ENCODE measurements at regions not wholly inside any gene's neighbourhood (a gene's known extent, or its start where the extent isn't known, plus 50 kb on each side); places are given as distances from the start of the nearest gene placed in this dataset.

DNA sequence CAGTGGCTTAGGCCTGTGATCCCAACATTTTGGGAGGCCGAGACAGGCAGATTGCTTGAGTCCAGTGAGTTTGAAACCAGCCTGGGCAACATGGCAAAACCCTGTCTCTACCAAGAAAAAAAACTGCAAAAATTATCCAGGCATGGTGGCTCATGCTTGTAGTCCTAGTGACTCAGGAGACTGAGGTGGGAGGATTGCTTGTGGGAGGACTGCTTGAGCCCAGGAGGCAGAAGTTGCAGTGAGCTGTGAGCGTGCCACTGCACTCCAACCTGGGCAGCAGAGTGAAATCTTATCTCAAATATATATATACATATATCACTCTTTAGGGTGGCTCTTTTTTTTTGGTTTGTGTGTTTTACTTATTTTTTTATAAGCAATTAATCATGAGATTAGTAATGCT lies 83.7 kb upstream of the WDR72 start:
- no peak overlapping the region for H3K9ac ChIP-seq (ENCODE audit: control insufficient read depth, insufficient read depth, low read length)
- no peaks in the 10 kb centered on the region for H3K4me1 ChIP-seq (ENCODE audit: control insufficient read depth, insufficient read depth, low read length)
- H3K9me3 ChIP-seq (replicated peaks; ENCODE audit: control insufficient read depth, insufficient read depth, low read length): no peaks in the 10 kb centered on the region
- no peak overlapping the region for H3K4me2 ChIP-seq (ENCODE audit: control insufficient read depth, insufficient read depth)
- in situ Hi-C loops (cut with MboI): no loop called here
- H3K27me3 ChIP-seq (replicated peaks in 1 of 2; ENCODE audit: control insufficient read depth in 2 of 2, insufficient read depth in 2 of 2, low read length in 1 of 2): no peaks in the 10 kb centered on the region
- ChIA-PET SMC1A (ENCODE audit: uncharacterized antibody, unreplicated experiment) (no interaction called here), RAD21 (ENCODE audit: unreplicated experiment) (no interaction called here), CTCF (no interaction called here), POLR2A (no interaction called here)
- no peaks in the 10 kb centered on the region for H3K36me3 ChIP-seq (ENCODE audit: control insufficient read depth in 2 of 2, insufficient read depth in 2 of 2, low read length in 1 of 2)
- intact Hi-C loops (cut with micrococcal nuclease; ENCODE audit: unreplicated experiment): no loop called here
- no TSS peak for BruUV-seq (replicated peaks)
- H2AFZ ChIP-seq (ENCODE audit: control insufficient read depth, low read depth, low read length): no peak overlapping the region
- ATAC-seq: no peak
- H3K27ac ChIP-seq (ENCODE audit: control insufficient read depth, insufficient read depth): no peak overlapping the region
- no peak overlapping the region for H3K4me3 ChIP-seq
- H3K79me2 ChIP-seq (ENCODE audit: control insufficient read depth, insufficient read depth, low read length): no peaks in the 10 kb centered on the region
- 3% methylated on average over 2 of the region's 2 CpGs for WGBS (ENCODE audit: insufficient coverage, insufficient replicate concordance, low lambda C conversion rate, missing lambda C conversion rate)
- no peak for DNase-seq (ENCODE audit: low read depth, low spot score)
- no peaks in the 10 kb centered on the region for H4K20me1 ChIP-seq (ENCODE audit: control insufficient read depth, insufficient read depth)
- FAIRE-seq: no peak
- TF ChIP-seq, protein P1, sequence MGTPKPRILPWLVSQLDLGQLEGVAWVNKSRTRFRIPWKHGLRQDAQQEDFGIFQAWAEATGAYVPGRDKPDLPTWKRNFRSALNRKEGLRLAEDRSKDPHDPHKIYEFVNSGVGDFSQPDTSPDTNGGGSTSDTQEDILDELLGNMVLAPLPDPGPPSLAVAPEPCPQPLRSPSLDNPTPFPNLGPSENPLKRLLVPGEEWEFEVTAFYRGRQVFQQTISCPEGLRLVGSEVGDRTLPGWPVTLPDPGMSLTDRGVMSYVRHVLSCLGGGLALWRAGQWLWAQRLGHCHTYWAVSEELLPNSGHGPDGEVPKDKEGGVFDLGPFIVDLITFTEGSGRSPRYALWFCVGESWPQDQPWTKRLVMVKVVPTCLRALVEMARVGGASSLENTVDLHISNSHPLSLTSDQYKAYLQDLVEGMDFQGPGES (IDR thresholded peaks at IDR 0.05): no peak
- TF ChIP-seq RB1 (IDR thresholded peaks at IDR 0.05; ENCODE audit: borderline replicate concordance): no peak
- TF ChIP-seq POU2F2 (IDR thresholded peaks at IDR 0.05; ENCODE audit: borderline replicate concordance, low read depth, low read length): no peak
- TF ChIP-seq, protein P2, sequence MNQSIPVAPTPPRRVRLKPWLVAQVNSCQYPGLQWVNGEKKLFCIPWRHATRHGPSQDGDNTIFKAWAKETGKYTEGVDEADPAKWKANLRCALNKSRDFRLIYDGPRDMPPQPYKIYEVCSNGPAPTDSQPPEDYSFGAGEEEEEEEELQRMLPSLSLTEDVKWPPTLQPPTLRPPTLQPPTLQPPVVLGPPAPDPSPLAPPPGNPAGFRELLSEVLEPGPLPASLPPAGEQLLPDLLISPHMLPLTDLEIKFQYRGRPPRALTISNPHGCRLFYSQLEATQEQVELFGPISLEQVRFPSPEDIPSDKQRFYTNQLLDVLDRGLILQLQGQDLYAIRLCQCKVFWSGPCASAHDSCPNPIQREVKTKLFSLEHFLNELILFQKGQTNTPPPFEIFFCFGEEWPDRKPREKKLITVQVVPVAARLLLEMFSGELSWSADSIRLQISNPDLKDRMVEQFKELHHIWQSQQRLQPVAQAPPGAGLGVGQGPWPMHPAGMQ (IDR thresholded peaks at IDR 0.05; ENCODE audit: borderline replicate concordance): no peak
- no peak for TF ChIP-seq BCLAF1 (IDR thresholded peaks at IDR 0.05)
- no peak for TF ChIP-seq GATAD2B (conservative IDR thresholded peaks at IDR 0.05; ENCODE audit: low read depth)
- TF ChIP-seq SIX5 (IDR thresholded peaks at IDR 0.05; ENCODE audit: low read depth, low read length, severe bottlenecking): no peak
- no peak for TF ChIP-seq PKNOX1 (IDR thresholded peaks at IDR 0.05)
- no peak for TF ChIP-seq ZSCAN29 (IDR thresholded peaks at IDR 0.05)
- TF ChIP-seq ETV6 (conservative IDR thresholded peaks at IDR 0.05 in 1 of 2, IDR thresholded peaks at IDR 0.05 in 1 of 2; ENCODE audit: borderline replicate concordance in 1 of 2, low read depth in 1 of 2): no peak
- TF ChIP-seq SMAD1 (IDR thresholded peaks at IDR 0.05; ENCODE audit: low read depth, partially characterized antibody): no peak
- TF ChIP-seq CUX1 (IDR thresholded peaks at IDR 0.05; ENCODE audit: insufficient replicate concordance, low read depth, low read length): no peak
- no peak for TF ChIP-seq ESRRA (IDR thresholded peaks at IDR 0.05; ENCODE audit: low read length)

Measured in GM12878 (cell line).